GM23338 (cell line): ENCODE measurements at regions not wholly inside any gene's neighbourhood (a gene's known extent, or its start where the extent isn't known, plus 50 kb on each side); places are given as distances from the start of the nearest gene placed in this dataset.
A peak's percentile ranks its signal among the peaks of the same experiment; 100 is the strongest.

Experiments
- ATAC-seq: fragments of 200-7000 bp; cut with Tn5 transposase; 3 replicates; pipeline ENCODE4 v1.9.1; 2020
- DNase-seq: peaks from one replicate; pipeline ENCODE4 v3.0.0-alpha.2; 2015; ENCODE audit warnings: low spot score
- H2AFZ ChIP-seq: fragments of 200-600 bp; sonication (generic); 2 replicates; pipeline ENCODE4 v1.8.0; 2016; ENCODE audit warnings: antibody characterized with exemption, mild to moderate bottlenecking, moderate library complexity
- H3F3A ChIP-seq: fragments of 200-600 bp; sonication (generic); replicated peaks from 2 replicates; pipeline ENCODE4 v1.8.0; 2017; ENCODE audit warnings: antibody characterized with exemption, mixed run types, low read depth
- H3K27ac ChIP-seq: fragments of 200-600 bp; sonication (generic); 2 replicates; pipeline ENCODE4 v1.6.1; 2016; ENCODE audit warnings: low read depth
- H3K27me3 ChIP-seq: fragments of 200-600 bp; sonication (generic); 2 replicates; pipeline ENCODE4 v1.8.0; 2016; ENCODE audit warnings: mild to moderate bottlenecking, mixed run types, moderate library complexity; ENCODE audit not compliant: insufficient read depth
- H3K36me3 ChIP-seq: fragments of 200-600 bp; sonication (generic); 2 replicates; pipeline ENCODE4 v1.8.0; 2016; ENCODE audit warnings: mild to moderate bottlenecking; ENCODE audit not compliant: insufficient read depth
- H3K4me1 ChIP-seq: fragments of 200-600 bp; sonication (generic); 2 replicates; pipeline ENCODE4 v1.8.0; 2016; ENCODE audit warnings: mild to moderate bottlenecking, moderate library complexity; ENCODE audit not compliant: insufficient read depth
- H3K4me2 ChIP-seq: fragments of 200-600 bp; sonication (generic); 2 replicates; pipeline ENCODE4 v1.7.1; 2017; ENCODE audit warnings: mixed run types
- H3K4me3 ChIP-seq: fragments of 200-600 bp; sonication (generic); 2 replicates; pipeline ENCODE4 v1.6.1; 2016; ENCODE audit warnings: mixed run types
- H3K79me2 ChIP-seq: fragments of 200-600 bp; sonication (generic); replicated peaks from 2 replicates; pipeline ENCODE4 v1.8.0; 2017; ENCODE audit warnings: mild to moderate bottlenecking; ENCODE audit not compliant: insufficient read depth
- H3K9me2 ChIP-seq: fragments of 200-600 bp; sonication (generic); 2 replicates; pipeline ENCODE4 v1.8.0; 2017; ENCODE audit not compliant: insufficient read depth
- H4K20me1 ChIP-seq: fragments of 200-600 bp; sonication (generic); replicated peaks from 2 replicates; pipeline ENCODE4 v1.8.0; 2017; ENCODE audit warnings: mild to moderate bottlenecking; ENCODE audit not compliant: insufficient read depth
- H3K27ac Mint-ChIP-seq: 2 replicates; pipeline ENCODE4 v1.8.0; 2020; ENCODE audit warnings: inconsistent platforms, mild to moderate bottlenecking, moderate library complexity, mixed read lengths
- H3K27me3 Mint-ChIP-seq: 3 replicates; pipeline ENCODE4 v1.8.0; 2022; ENCODE audit warnings: low read depth, mild to moderate bottlenecking, moderate library complexity, mixed read lengths, inconsistent platforms; ENCODE audit not compliant: insufficient read depth, poor library complexity
- H3K36me3 Mint-ChIP-seq: 3 replicates; pipeline ENCODE4 v1.8.0; 2021; ENCODE audit warnings: low read depth, mild to moderate bottlenecking, inconsistent platforms, moderate library complexity, mixed read lengths
- H3K4me1 Mint-ChIP-seq: 3 replicates; pipeline ENCODE4 v1.8.0; 2020; ENCODE audit warnings: mild to moderate bottlenecking, inconsistent platforms, mixed read lengths
- H3K4me3 Mint-ChIP-seq: 3 replicates; pipeline ENCODE4 v1.8.0; 2021; ENCODE audit warnings: moderate library complexity, mild to moderate bottlenecking, inconsistent platforms, mixed read lengths
- H3K9me3 Mint-ChIP-seq: 3 replicates; pipeline ENCODE4 v1.8.0; 2020; ENCODE audit warnings: moderate library complexity, mild to moderate bottlenecking, inconsistent platforms, mixed read lengths
- CREB1 ChIP-seq: fragments of 250-450 bp; sonication (Bioruptor Pico); IDR thresholded peaks from 2 replicates; pipeline ENCODE4 v1.5.0; 2020; ENCODE audit warnings: low read depth, mild to moderate bottlenecking, moderate library complexity
- EZH2 ChIP-seq: fragments of 200-600 bp; sonication (generic); IDR thresholded peaks from one replicate; pipeline ENCODE4 v1.8.0; 2017; ENCODE audit warnings: antibody characterized with exemption, mild to moderate bottlenecking, low read depth; ENCODE audit not compliant: unreplicated experiment
- EZH2phosphoT487 ChIP-seq: fragments of 200-600 bp; sonication (generic); IDR thresholded peaks from one replicate; pipeline ENCODE4 v1.8.1; 2018; ENCODE audit warnings: antibody characterized with exemption; ENCODE audit not compliant: unreplicated experiment
- ZNF331 ChIP-seq: fragments of 250-450 bp; sonication (Bioruptor Pico); IDR thresholded peaks from 2 replicates; pipeline ENCODE4 v1.5.0; 2020; ENCODE audit warnings: low read depth, mild to moderate bottlenecking, moderate library complexity
- TF ChIP-seq, protein P1 (sequence below): fragments of 250-450 bp; sonication (Bioruptor Pico); IDR thresholded peaks from 2 replicates; pipeline ENCODE4 v1.5.0; 2020; ENCODE audit warnings: mild to moderate bottlenecking, moderate library complexity
- TF ChIP-seq, protein P2 (sequence below): IDR thresholded peaks from 2 replicates; pipeline ENCODE4 v1.6.1; 2016; ENCODE audit warnings: antibody characterized with exemption

DNA sequence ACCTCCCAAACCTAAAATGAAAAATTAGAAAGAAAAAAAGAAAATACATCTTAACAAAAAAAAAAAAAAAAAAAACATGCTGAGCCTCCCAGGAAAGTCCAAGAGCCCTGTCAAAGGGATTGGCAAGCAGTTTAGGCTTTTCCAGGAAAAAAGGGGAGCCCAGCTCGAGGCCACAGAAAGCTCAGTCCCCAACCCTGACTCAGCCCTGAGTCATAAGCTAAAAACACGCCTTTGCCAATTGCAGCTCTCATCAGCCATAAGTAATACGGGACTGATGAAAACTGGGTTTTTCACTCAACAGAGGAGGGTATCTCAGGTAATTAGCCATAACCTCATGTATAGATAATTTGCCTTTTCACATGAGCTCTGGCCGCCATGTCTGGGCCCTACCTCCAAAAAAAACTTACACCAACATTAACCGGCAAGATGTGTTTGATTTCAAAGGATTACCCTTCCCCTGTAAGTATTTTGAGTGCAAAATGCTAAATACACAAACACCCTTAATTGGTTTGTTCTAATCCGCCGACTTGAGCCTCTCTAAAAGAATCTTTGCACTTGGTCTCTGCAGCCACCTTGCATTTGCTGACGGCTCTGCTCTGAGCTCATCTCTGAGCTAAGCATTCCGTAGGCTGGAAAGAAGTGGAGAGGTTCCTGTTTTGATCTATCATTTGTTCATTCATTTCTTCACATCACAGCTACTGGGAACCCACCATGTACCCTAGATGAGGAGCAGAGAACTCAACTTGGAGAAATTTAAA lies 319.2 kb downstream of the BCL11B start (continued):
- no peak for TF ChIP-seq EZH2phosphoT487
- no peak for TF ChIP-seq CREB1 (CRISPR knock-in tag)
- TF ChIP-seq, protein P1, sequence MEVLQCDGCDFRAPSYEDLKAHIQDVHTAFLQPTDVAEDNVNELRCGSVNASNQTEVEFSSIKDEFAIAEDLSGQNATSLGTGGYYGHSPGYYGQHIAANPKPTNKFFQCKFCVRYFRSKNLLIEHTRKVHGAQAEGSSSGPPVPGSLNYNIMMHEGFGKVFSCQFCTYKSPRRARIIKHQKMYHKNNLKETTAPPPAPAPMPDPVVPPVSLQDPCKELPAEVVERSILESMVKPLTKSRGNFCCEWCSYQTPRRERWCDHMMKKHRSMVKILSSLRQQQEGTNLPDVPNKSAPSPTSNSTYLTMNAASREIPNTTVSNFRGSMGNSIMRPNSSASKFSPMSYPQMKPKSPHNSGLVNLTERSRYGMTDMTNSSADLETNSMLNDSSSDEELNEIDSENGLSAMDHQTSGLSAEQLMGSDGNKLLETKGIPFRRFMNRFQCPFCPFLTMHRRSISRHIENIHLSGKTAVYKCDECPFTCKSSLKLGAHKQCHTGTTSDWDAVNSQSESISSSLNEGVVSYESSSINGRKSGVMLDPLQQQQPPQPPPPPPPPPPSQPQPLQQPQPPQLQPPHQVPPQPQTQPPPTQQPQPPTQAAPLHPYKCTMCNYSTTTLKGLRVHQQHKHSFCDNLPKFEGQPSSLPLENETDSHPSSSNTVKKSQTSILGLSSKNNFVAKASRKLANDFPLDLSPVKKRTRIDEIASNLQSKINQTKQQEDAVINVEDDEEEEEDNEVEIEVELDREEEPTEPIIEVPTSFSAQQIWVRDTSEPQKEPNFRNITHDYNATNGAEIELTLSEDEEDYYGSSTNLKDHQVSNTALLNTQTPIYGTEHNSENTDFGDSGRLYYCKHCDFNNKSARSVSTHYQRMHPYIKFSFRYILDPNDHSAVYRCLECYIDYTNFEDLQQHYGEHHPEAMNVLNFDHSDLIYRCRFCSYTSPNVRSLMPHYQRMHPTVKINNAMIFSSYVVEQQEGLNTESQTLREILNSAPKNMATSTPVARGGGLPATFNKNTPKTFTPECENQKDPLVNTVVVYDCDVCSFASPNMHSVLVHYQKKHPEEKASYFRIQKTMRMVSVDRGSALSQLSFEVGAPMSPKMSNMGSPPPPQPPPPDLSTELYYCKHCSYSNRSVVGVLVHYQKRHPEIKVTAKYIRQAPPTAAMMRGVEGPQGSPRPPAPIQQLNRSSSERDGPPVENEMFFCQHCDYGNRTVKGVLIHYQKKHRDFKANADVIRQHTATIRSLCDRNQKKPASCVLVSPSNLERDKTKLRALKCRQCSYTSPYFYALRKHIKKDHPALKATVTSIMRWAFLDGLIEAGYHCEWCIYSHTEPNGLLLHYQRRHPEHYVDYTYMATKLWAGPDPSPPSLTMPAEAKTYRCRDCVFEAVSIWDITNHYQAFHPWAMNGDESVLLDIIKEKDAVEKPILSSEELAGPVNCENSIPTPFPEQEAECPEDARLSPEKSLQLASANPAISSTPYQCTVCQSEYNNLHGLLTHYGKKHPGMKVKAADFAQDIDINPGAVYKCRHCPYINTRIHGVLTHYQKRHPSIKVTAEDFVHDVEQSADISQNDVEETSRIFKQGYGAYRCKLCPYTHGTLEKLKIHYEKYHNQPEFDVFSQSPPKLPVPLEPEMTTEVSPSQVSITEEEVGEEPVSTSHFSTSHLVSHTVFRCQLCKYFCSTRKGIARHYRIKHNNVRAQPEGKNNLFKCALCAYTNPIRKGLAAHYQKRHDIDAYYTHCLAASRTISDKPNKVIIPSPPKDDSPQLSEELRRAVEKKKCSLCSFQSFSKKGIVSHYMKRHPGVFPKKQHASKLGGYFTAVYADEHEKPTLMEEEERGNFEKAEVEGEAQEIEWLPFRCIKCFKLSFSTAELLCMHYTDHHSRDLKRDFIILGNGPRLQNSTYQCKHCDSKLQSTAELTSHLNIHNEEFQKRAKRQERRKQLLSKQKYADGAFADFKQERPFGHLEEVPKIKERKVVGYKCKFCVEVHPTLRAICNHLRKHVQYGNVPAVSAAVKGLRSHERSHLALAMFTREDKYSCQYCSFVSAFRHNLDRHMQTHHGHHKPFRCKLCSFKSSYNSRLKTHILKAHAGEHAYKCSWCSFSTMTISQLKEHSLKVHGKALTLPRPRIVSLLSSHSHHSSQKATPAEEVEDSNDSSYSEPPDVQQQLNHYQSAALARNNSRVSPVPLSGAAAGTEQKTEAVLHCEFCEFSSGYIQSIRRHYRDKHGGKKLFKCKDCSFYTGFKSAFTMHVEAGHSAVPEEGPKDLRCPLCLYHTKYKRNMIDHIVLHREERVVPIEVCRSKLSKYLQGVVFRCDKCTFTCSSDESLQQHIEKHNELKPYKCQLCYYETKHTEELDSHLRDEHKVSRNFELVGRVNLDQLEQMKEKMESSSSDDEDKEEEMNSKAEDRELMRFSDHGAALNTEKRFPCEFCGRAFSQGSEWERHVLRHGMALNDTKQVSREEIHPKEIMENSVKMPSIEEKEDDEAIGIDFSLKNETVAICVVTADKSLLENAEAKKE (CRISPR knock-in tag) = no peak

DNA sequence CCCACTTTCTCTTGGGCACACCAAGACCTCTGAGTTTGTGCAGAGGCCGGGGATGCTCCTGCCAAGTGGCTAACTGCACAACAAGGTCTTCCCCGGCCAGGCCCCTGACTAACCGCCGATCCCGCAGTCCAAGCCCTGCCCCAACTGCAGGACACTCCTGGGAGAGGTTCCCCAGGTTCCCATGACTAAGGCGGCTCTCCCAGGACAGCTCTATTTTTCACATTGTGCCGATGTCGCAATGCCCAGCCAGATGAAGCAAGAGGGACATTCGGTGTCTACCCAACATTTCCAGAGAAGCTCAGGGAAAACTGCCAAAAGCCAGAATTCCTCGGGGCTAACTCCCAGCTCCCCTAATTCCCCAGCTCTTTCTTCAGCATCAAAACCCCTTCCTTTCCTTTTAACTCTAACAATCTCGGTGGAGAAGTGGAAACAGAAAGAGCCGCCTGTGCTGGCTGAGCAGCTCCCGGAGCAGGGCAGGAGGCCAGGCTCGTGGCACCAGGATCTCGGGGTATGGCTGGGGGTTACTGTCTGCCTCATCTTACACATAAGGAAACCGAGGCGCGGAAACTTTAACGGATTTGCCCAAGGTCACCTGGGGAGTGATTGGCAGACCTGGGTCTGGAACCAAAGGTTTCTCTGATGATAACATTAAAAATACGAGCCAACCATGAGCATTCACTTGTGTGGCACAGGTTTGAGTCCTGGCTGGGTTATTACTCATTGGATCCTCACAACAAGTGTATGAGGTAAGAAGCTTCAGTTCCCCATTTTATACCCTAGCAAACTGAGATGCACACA lies 318.2 kb downstream of the BCL11B start:
- H2AFZ ChIP-seq = 0 out of 2 replicates have a peak overlapping the region, but pooled peaks have one; percentile 2
- H3K36me3 Mint-ChIP-seq = no peaks in the 10 kb centered on the region
- no peaks in the 10 kb centered on the region; the same call in 1 of the 3 replicates for H3K9me3 Mint-ChIP-seq
- no peaks in the 10 kb centered on the region for H4K20me1 ChIP-seq
- no peaks in the 10 kb centered on the region for H3K79me2 ChIP-seq
- peaks cover 3% of the 10 kb centered on the region for H3K27me3 Mint-ChIP-seq
- no peaks in the 10 kb centered on the region for H3K9me2 ChIP-seq
- DNase-seq (no peak), ATAC-seq (no peak)
- H3K27me3 ChIP-seq = no peaks in the 10 kb centered on the region
- no peaks in the 10 kb centered on the region; the same call in 2 of the 3 replicates for H3K4me1 Mint-ChIP-seq
- no peak overlapping the region for H3K4me2 ChIP-seq
- no peak overlapping the region for H3K4me3 ChIP-seq
- H3K27ac ChIP-seq = no peak overlapping the region
- no peak overlapping the region for H3K4me3 Mint-ChIP-seq
- no peaks in the 10 kb centered on the region for H3K36me3 ChIP-seq
- no peaks in the 10 kb centered on the region for H3K4me1 ChIP-seq
- H3K27ac Mint-ChIP-seq = no peak overlapping the region
- H3F3A ChIP-seq = no peaks in the 10 kb centered on the region
- TF ChIP-seq, protein P2, sequence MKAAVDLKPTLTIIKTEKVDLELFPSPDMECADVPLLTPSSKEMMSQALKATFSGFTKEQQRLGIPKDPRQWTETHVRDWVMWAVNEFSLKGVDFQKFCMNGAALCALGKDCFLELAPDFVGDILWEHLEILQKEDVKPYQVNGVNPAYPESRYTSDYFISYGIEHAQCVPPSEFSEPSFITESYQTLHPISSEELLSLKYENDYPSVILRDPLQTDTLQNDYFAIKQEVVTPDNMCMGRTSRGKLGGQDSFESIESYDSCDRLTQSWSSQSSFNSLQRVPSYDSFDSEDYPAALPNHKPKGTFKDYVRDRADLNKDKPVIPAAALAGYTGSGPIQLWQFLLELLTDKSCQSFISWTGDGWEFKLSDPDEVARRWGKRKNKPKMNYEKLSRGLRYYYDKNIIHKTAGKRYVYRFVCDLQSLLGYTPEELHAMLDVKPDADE = no peak
- TF ChIP-seq EZH2 (no peak), ZNF331 (CRISPR knock-in tag) (no peak)
